IMR-90 (cell line): ENCODE measurements at regions not wholly inside any gene's neighbourhood (a gene's known extent, or its start where the extent isn't known, plus 50 kb on each side); places are given as distances from the start of the nearest gene placed in this dataset.

Experiments
- ATAC-seq: fragments of 200-7000 bp; cut with Tn5 transposase; 2 replicates; pipeline ENCODE4 v1.9.1; 2020; ENCODE audit warnings: low read depth, mild to moderate bottlenecking, moderate library complexity
- BruUV-seq: library from RNA; stranded (reverse); fragments of 400-500 nt; replicated peaks from 2 replicates; lab custom pipeline; 2021; lab: Mats Ljungman, UMichigan
- CTCF ChIA-PET: fragments of 300-600 bp; formaldehyde crosslinking; extraction: SDS; loops from one replicate; lab custom pipeline; 2021; ENCODE audit warnings: antibody characterized with exemption; lab: Yijun Ruan, JAX
- POLR2A ChIA-PET: fragments of 300-600 bp; sonication (Branson Sonifier 250); formaldehyde crosslinking; loops from one replicate; lab custom pipeline; 2022; ENCODE audit warnings: antibody characterized with exemption; ENCODE audit not compliant: unreplicated experiment; lab: Charles Lee
- DNase-seq: peaks from one replicate; pipeline ENCODE4 v3.0.0; 2013
- H2AFZ ChIP-seq: replicated peaks from 2 replicates; pipeline ENCODE3; 2013; ENCODE audit warnings: low read length, mild to moderate bottlenecking; ENCODE audit not compliant: poor library complexity
- H2AK5ac ChIP-seq: 2 replicates; pipeline ENCODE4 v1.6.1; 2013; ENCODE audit warnings: low read depth, low read length, inconsistent platforms
- H2AK9ac ChIP-seq: replicated peaks from 2 replicates; pipeline ENCODE3; 2013; ENCODE audit warnings: mild to moderate bottlenecking, low read depth, low read length, moderate library complexity; ENCODE audit not compliant: poor library complexity
- H2BK120ac ChIP-seq: 2 replicates; pipeline ENCODE4 v1.6.1; 2013; ENCODE audit warnings: low read depth, low read length, inconsistent platforms
- H2BK15ac ChIP-seq: 3 replicates; pipeline ENCODE4 v1.6.1; 2013; ENCODE audit warnings: low read depth, low read length, inconsistent platforms
- H2BK20ac ChIP-seq: 2 replicates; pipeline ENCODE4 v1.6.1; 2013; ENCODE audit warnings: low read depth, mild to moderate bottlenecking, inconsistent platforms, low read length, moderate library complexity
- H2BK5ac ChIP-seq: 2 replicates; pipeline ENCODE4 v1.6.1; 2013; ENCODE audit warnings: mild to moderate bottlenecking, low read depth, low read length, inconsistent platforms; ENCODE audit not compliant: poor library complexity, severe bottlenecking
- H3K14ac ChIP-seq: replicated peaks from 2 replicates; pipeline ENCODE4 v1.6.1; 2013; ENCODE audit warnings: low read depth, low read length, inconsistent platforms
- H3K18ac ChIP-seq: 2 replicates; pipeline ENCODE4 v1.6.1; 2013; ENCODE audit warnings: low read depth, low read length, control low read depth
- H3K23ac ChIP-seq: 2 replicates; pipeline ENCODE4 v1.6.1; 2013; ENCODE audit warnings: low read depth, low read length, inconsistent platforms
- H3K27ac ChIP-seq: 2 replicates; pipeline ENCODE4 v1.5.1; 2013; ENCODE audit warnings: mild to moderate bottlenecking, control low read depth, low read length; ENCODE audit not compliant: insufficient read depth
- H3K27me3 ChIP-seq: 2 replicates; pipeline ENCODE4 v1.6.1; 2013; ENCODE audit warnings: low read length; ENCODE audit not compliant: control insufficient read depth, insufficient read depth
- H3K36me3 ChIP-seq: 2 replicates; pipeline ENCODE4 v1.6.1; 2013; ENCODE audit warnings: low read length, mixed read lengths; ENCODE audit not compliant: control insufficient read depth, insufficient read depth
- H3K4ac ChIP-seq: 2 replicates; pipeline ENCODE4 v1.6.1; 2013; ENCODE audit warnings: low read depth, low read length, inconsistent platforms
- H3K4me1 ChIP-seq: 2 replicates; pipeline ENCODE4 v1.6.1; 2013; ENCODE audit warnings: low read length, mixed read lengths; ENCODE audit not compliant: control insufficient read depth, insufficient read depth
- H3K4me2 ChIP-seq: 2 replicates; pipeline ENCODE4 v1.6.1; 2013; ENCODE audit warnings: low read depth, mild to moderate bottlenecking, control low read depth, low read length, moderate library complexity
- H3K4me3 ChIP-seq: 2 replicates; pipeline ENCODE4 v1.5.1; 2013; ENCODE audit warnings: low read depth, mild to moderate bottlenecking, control low read depth, low read length, moderate library complexity; ENCODE audit not compliant: insufficient read depth
- H3K56ac ChIP-seq: 2 replicates; pipeline ENCODE4 v1.6.1; 2013; ENCODE audit warnings: low read length, inconsistent platforms; ENCODE audit not compliant: insufficient read depth; ENCODE audit errors: extremely low read depth
- H3K79me1 ChIP-seq, 2 experiments: 2 replicates each; pipeline ENCODE4 v1.6.1; 2013; ENCODE audit warnings: low read length in 2 of 2, inconsistent platforms in 1 of 2, low read depth in 1 of 2
- H3K9ac ChIP-seq: 2 replicates; pipeline ENCODE4 v1.6.1; 2013; ENCODE audit warnings: low read depth, low read length, control low read depth
- H3K9me1 ChIP-seq: 2 replicates; pipeline ENCODE4 v1.6.1; 2013; ENCODE audit warnings: low read length, inconsistent platforms; ENCODE audit not compliant: insufficient read depth
- H3K9me3 ChIP-seq: 2 replicates; pipeline ENCODE4 v1.6.1; 2013; ENCODE audit warnings: low read length; ENCODE audit not compliant: control insufficient read depth, insufficient read depth
- H4K20me1 ChIP-seq: 2 replicates; pipeline ENCODE4 v1.6.1; 2013; ENCODE audit warnings: low read length, inconsistent platforms; ENCODE audit not compliant: insufficient read depth
- H4K5ac ChIP-seq: 2 replicates; pipeline ENCODE4 v1.6.1; 2013; ENCODE audit warnings: mild to moderate bottlenecking, low read depth, low read length, control low read depth
- H4K8ac ChIP-seq, 2 experiments: 2 replicates each; pipeline ENCODE4 v1.6.1; 2013; ENCODE audit warnings: low read depth in 2 of 2, low read length in 2 of 2, control low read depth in 1 of 2, inconsistent platforms in 1 of 2
- H4K91ac ChIP-seq: 2 replicates; pipeline ENCODE4 v1.6.1; 2013; ENCODE audit warnings: low read depth, low read length, inconsistent platforms; ENCODE audit not compliant: insufficient read depth
- BHLHE40 ChIP-seq: fragments of 150-350 bp; IDR thresholded peaks from 2 replicates; pipeline ENCODE4 v1.6.1; 2016; ENCODE audit warnings: mild to moderate bottlenecking, low read depth, low read length
- CEBPB ChIP-seq: IDR thresholded peaks from 2 replicates; pipeline ENCODE4 v1.6.1; 2012; ENCODE audit warnings: low read depth, low read length, improper control_type of control experiment
- CTCF ChIP-seq: conservative IDR thresholded peaks from 2 replicates; pipeline ENCODE4 v1.5.1; 2012; ENCODE audit warnings: mild to moderate bottlenecking, low read depth, low read length, improper control_type of control experiment
- FOS ChIP-seq: fragments of 150-350 bp; IDR thresholded peaks from 2 replicates; pipeline ENCODE4 v1.6.1; 2016; ENCODE audit warnings: low read depth, low read length
- MXI1 ChIP-seq: IDR thresholded peaks from 2 replicates; pipeline ENCODE4 v1.6.1; 2012; ENCODE audit warnings: low read depth, mild to moderate bottlenecking, low read length, moderate library complexity, borderline replicate concordance
- NFE2L2 ChIP-seq: fragments of 150-350 bp; IDR thresholded peaks from 2 replicates; pipeline ENCODE4 v1.6.1; 2016; ENCODE audit warnings: low read depth, mild to moderate bottlenecking, low read length
- POLR2A ChIP-seq: IDR thresholded peaks from 2 replicates; pipeline ENCODE4 v1.6.1; 2012; ENCODE audit warnings: mild to moderate bottlenecking, low read depth, low read length
- RAD21 ChIP-seq: IDR thresholded peaks from 2 replicates; pipeline ENCODE4 v1.6.1; 2012; ENCODE audit warnings: low read length, improper control_type of control experiment
- RCOR1 ChIP-seq: IDR thresholded peaks from 2 replicates; pipeline ENCODE4 v1.6.1; 2012; ENCODE audit warnings: mild to moderate bottlenecking, low read length, improper control_type of control experiment; ENCODE audit not compliant: insufficient replicate concordance
- SMC3 ChIP-seq: fragments of 150-350 bp; IDR thresholded peaks from 2 replicates; pipeline ENCODE4 v1.6.1; 2016; ENCODE audit warnings: low read depth, mild to moderate bottlenecking, antibody characterized with exemption, low read length, moderate library complexity
- USF2 ChIP-seq: fragments of 150-350 bp; IDR thresholded peaks from 2 replicates; pipeline ENCODE4 v1.6.1; 2017; ENCODE audit warnings: mild to moderate bottlenecking, antibody characterized with exemption, low read length, low read depth
- WGBS, 2 experiments: methylation state at CpG; one replicate each; pipeline versions ENCODE4 v1.1.5 to v1.1.7; 2013; ENCODE audit warnings: missing lambda C conversion rate in 2 of 2; ENCODE audit not compliant: insufficient read length in 1 of 2; ENCODE audit errors: extremely low coverage in 2 of 2; 5-methylcytosine and 5-hydroxymethylcytosine counted together
- dilution Hi-C: fragments of 300-500 bp; cut with HindIII; formaldehyde crosslinking; loops from one replicate; pipeline ENCODE4 v1.14.3; 2018; ENCODE audit warnings: low sequenced_read_pairs; ENCODE audit not compliant: unreplicated experiment
- in situ Hi-C: fragments of 300-500 bp; cut with MboI; formaldehyde crosslinking; loops from 3 replicates; pipeline ENCODE4 v1.14.3; 2019; ENCODE audit warnings: low sequenced_read_pairs, inconsistent platforms, mixed read lengths
- intact Hi-C: fragments of 100-400 bp; cut with micrococcal nuclease; formaldehyde crosslinking; loops from 2 replicates; pipeline ENCODE4 v1.10.0; 2022

- H4K8ac ChIP-seq = no peak overlapping the region
- no peaks in the 10 kb centered on the region for H3K27me3 ChIP-seq
- no peak overlapping the region for H2BK15ac ChIP-seq
- dilution Hi-C loops = no loop called here
- no peak overlapping the region for H2BK20ac ChIP-seq
- BruUV-seq = no TSS peak
- TF ChIP-seq USF2 = no peak
- no peak for TF ChIP-seq BHLHE40
- no peak for TF ChIP-seq RCOR1
- no peak for TF ChIP-seq RAD21
- TF ChIP-seq MXI1 = no peak
- TF ChIP-seq POLR2A = no peak
- TF ChIP-seq NFE2L2 = no peak
- TF ChIP-seq CEBPB = no peak
- TF ChIP-seq FOS = no peak
- TF ChIP-seq SMC3 = no peak
- TF ChIP-seq CTCF = no peak
- no peaks in the 10 kb centered on the region for H3K9me1 ChIP-seq
- H3K4ac ChIP-seq = no peak overlapping the region
- no peak overlapping the region for H3K23ac ChIP-seq
- no peak overlapping the region for H3K56ac ChIP-seq
- ChIA-PET POLR2A (no interaction called here), CTCF (no interaction called here)
- H3K9ac ChIP-seq = no peak overlapping the region
- H3K4me1 ChIP-seq = no peaks in the 10 kb centered on the region
- H2BK120ac ChIP-seq = no peak overlapping the region
- no peak overlapping the region for H2AFZ ChIP-seq
- no peak overlapping the region for H3K4me2 ChIP-seq
- no peak overlapping the region for H3K14ac ChIP-seq
- no peak for DNase-seq
- no peak overlapping the region for H4K5ac ChIP-seq
- H3K27ac ChIP-seq = no peak overlapping the region
- intact Hi-C loops = no loop called here
- no peaks in the 10 kb centered on the region for H4K20me1 ChIP-seq
- no peaks in the 10 kb centered on the region for H3K79me1 ChIP-seq
- no peak overlapping the region for H2AK5ac ChIP-seq
- ATAC-seq = no peak
- WGBS, 2 experiments = 6% methylated on average over 2 of the region's 5 CpGs; no CpG with 5 or more reads in 1 of the 2 experiments
- no peak overlapping the region for H3K18ac ChIP-seq
- no peak overlapping the region for H2AK9ac ChIP-seq
- no peak overlapping the region for H2BK5ac ChIP-seq
- in situ Hi-C loops = no loop called here
- H3K4me3 ChIP-seq = no peak overlapping the region
- no peaks in the 10 kb centered on the region for H3K36me3 ChIP-seq
- peaks cover 13% of the 10 kb centered on the region for H3K9me3 ChIP-seq
- H4K91ac ChIP-seq = no peak overlapping the region
These were observed 413.8 kb upstream of the RAB6C start for GRCh38 chr2:129565551-129566109.
